ACC112 (cell line): ENCODE measurements at regions not wholly inside any gene's neighbourhood (a gene's known extent, or its start where the extent isn't known, plus 50 kb on each side); places are given as distances from the start of the nearest gene placed in this dataset.

Experiments used
- H2AFZ ChIP-seq: fragments of 200-600 bp; sonication (generic); one replicate; pipeline ENCODE4 v1.6.0; 2017; ENCODE audit warnings: antibody characterized with exemption, low read length; ENCODE audit not compliant: unreplicated experiment
- H3K27ac ChIP-seq: fragments of 200-600 bp; sonication (generic); 2 replicates; pipeline ENCODE4 v1.5.1; 2014; ENCODE audit warnings: low read depth, mild to moderate bottlenecking, antibody characterized with exemption, low read length, moderate library complexity
- H3K27me3 ChIP-seq: fragments of 200-600 bp; sonication (generic); 2 replicates; pipeline ENCODE4 v1.6.1; 2014; ENCODE audit warnings: mild to moderate bottlenecking, antibody characterized with exemption, low read length, moderate library complexity, mixed read lengths; ENCODE audit not compliant: insufficient read depth
- H3K36me3 ChIP-seq: fragments of 200-600 bp; sonication (generic); 2 replicates; pipeline ENCODE4 v1.6.1; 2016; ENCODE audit warnings: mild to moderate bottlenecking, antibody characterized with exemption, low read length, moderate library complexity, mixed read lengths; ENCODE audit not compliant: insufficient read depth
- H3K4me1 ChIP-seq: fragments of 200-600 bp; sonication (generic); one replicate; pipeline ENCODE4 v1.6.1; 2016; ENCODE audit warnings: low read length, mixed read lengths; ENCODE audit not compliant: insufficient read depth, unreplicated experiment, control insufficient read depth
- H3K4me3 ChIP-seq: fragments of 200-600 bp; sonication (generic); 2 replicates; pipeline ENCODE4 v1.5.1; 2014; ENCODE audit warnings: mild to moderate bottlenecking, low read depth, low read length
- H3K79me2 ChIP-seq: fragments of 200-600 bp; sonication (generic); one replicate; pipeline ENCODE4 v1.6.0; 2016; ENCODE audit warnings: low read length; ENCODE audit not compliant: control insufficient read depth, unreplicated experiment, insufficient read depth

DNA sequence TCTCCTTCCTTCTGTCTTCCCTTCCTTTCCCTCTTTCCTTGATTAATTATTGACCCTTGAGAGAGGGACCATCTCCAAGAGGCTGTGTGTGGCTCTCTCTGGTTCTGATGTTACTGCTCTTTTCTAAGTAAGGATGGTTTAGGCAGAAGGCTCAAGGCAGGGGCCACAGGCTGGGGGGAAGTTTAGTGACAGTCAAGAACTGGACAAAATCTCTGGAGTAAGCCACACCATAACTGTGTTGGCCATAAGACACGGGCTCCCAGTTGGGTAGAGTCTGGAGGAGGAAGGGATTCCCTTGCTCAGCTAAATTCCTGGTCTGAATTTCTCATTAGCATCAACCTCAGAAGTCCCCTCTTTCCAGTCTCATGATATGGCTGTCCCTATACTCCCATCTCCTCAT lies 74.7 kb downstream of the BUD13 start:
- H3K4me1 ChIP-seq, result no peaks in the 10 kb centered on the region
- no peak overlapping the region for H3K4me3 ChIP-seq
- H3K27me3 ChIP-seq, result peaks cover 12% of the 10 kb centered on the region; the same call in 1 of the 2 replicates
- H3K79me2 ChIP-seq, result no peaks in the 10 kb centered on the region
- H3K36me3 ChIP-seq, result no peaks in the 10 kb centered on the region
- no peak overlapping the region for H2AFZ ChIP-seq
- no peak overlapping the region for H3K27ac ChIP-seq

DNA sequence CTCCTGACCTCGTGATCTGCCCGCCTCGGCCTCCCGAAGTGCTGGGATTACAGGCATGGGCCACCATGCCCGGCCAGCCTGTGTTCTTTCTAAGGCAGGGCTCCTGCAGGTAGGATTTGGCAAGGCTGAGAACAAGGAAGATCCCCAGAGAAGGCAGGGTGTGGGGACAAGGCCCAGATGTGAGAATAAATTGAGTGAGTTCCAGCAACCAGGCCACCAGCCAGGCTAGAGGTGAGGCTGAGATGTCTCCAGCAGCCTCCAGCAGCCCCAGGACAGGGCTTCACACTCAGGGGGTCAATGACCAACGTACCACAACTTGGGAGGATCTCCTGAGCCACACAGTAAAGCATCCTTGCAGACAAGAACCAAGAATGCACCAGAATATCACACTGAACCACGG lies 75.1 kb downstream of the BUD13 start:
- H3K27me3 ChIP-seq, result peaks cover 9% of the 10 kb centered on the region; the same call in 1 of the 2 replicates
- no peaks in the 10 kb centered on the region for H3K79me2 ChIP-seq
- H3K4me3 ChIP-seq, result no peak overlapping the region
- H3K36me3 ChIP-seq, result no peaks in the 10 kb centered on the region
- no peak overlapping the region for H3K27ac ChIP-seq
- no peaks in the 10 kb centered on the region for H3K4me1 ChIP-seq
- no peak overlapping the region for H2AFZ ChIP-seq

DNA sequence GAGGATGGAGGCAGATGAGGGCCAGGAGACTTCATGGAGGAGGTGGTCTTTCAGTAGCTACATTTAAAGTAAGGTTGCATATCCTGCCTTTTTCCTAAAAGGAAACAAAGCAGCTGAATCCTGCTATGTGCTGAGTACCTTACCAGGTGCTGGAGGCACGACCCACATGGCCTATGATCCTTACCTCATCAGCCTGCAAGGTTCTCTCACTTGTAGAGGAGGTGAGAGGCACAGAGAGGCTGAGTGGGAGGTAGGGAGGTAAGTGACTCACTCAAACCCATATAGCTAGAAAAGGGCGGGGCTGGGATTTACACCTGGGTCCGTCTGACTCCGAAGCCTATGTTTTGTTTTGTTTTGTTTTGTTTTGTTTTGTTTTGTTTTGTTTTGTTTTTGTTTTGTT lies 75.8 kb downstream of the BUD13 start:
- Histone ChIP-seq H3K36me3 (no peaks in the 10 kb centered on the region), H3K79me2 (no peaks in the 10 kb centered on the region), H3K27ac (no peak overlapping the region), H3K27me3 (peaks cover 8% of the 10 kb centered on the region; the same call in 1 of the 2 replicates), H3K4me3 (no peak overlapping the region), H2AFZ (no peak overlapping the region), H3K4me1 (no peaks in the 10 kb centered on the region)

DNA sequence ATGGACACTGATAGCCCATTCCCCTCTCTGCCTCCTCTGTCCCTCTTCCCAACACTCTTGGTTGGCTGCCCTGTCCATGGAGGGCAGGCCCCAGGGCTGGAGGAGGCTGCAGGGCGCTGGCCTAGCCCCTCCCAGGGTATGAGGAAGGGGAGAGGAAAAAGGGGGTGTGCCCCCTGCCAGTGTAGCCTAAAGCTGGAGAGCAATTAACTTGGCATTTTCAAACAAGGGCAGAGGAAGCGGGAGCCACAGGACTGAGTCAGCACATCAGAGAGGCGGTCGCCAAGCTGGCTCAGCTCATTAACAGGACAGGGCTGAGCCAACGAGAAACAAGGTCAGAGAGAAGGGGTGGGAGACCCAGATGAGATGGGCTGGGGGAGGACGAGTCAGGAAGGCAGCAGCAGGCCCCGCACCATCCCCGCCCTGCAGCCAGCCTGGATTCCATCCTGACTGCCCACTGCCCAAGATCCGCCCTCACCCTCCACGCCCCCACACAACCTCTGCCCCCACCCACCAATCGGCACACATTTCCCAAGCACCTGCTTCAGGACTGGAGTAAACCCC lies 76.3 kb downstream of the BUD13 start:
- Histone ChIP-seq H3K36me3 (no peaks in the 10 kb centered on the region), H3K79me2 (no peaks in the 10 kb centered on the region), H3K4me3 (no peak overlapping the region), H3K4me1 (no peaks in the 10 kb centered on the region), H2AFZ (no peak overlapping the region), H3K27me3 (peaks cover 8% of the 10 kb centered on the region; the same call in 1 of the 2 replicates), H3K27ac (no peak overlapping the region)

DNA sequence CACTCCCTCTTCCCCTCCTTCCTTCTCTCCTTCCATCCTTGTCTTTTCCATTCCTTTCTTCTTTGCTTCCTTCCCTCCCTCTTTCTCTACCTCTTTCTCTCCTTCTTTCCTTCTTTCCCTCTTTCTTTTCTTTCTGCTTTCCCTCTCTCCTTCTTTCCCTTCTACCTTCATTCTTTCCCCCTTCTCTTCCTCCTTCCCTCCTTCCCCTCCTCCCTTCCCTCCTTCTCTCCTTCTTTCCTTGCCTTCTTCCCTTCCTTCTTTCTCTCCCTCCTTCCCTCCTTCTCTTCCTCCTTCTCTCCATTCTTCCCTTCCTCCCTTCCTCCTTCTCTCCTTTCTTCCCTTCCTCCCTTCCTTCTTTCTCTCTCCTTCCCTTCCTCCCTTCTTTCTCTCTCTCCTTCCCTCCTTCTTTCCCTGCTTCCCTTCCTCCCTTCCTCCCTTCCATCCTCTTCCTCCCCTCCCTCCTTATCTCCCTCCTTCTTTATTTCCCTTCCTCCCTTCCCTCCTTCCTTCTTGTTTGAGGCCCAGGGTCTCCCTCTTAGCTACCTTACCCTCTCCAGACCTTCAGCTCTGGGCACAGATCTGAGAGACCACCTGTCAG lies 77.0 kb downstream of the BUD13 start:
- Histone ChIP-seq H3K79me2 (no peaks in the 10 kb centered on the region), H3K27me3 (peaks cover 8% of the 10 kb centered on the region; the same call in 1 of the 2 replicates), H2AFZ (no peak overlapping the region)

DNA sequence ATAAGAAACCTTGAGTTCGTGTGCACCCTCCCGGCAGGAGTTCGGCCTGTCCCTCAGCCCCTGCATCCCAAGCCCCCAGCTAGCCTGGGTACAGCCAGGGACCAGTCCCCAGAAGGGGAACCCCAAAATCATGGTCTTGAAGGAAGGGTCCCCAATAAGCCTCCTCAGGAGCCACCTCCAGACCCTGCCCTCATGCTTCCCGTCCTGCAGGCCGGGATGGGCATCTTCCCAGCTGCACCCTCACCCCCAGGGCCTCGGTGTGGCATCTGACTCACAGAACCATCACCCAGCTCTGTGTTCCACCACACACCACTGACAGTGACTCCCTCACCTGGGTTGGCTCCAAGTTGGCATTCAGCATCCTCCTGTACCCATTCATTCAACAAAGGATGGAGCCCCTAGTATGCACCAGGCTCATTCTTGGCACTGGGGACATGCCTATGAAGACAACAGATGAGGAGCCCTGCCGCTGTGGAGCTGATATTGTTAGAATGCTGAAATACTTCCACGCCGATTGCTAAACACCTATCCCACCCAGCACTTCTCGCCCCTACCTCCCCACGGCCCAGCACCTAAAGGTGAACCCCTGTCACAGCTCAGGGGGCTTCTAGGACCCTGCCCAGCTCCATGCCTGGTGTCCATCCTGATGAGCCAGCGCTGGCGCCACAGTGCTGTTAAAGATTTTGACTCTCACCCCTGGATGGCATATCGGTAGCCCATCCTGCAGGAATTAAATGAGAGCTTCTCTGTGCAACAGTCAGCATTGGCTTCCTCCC lies 77.8 kb downstream of the BUD13 start:
- Histone ChIP-seq H2AFZ (no peak overlapping the region), H3K27ac (no peak overlapping the region), H3K36me3 (no peaks in the 10 kb centered on the region), H3K79me2 (no peaks in the 10 kb centered on the region), H3K4me1 (no peaks in the 10 kb centered on the region), H3K4me3 (no peak overlapping the region), H3K27me3 (peaks cover 8% of the 10 kb centered on the region; the same call in 1 of the 2 replicates)

More for the DNA sequence above, 77.0 kb downstream of the BUD13 start:
- no peaks in the 10 kb centered on the region for H3K36me3 ChIP-seq
- H3K27ac ChIP-seq, result no peak overlapping the region
- no peaks in the 10 kb centered on the region for H3K4me1 ChIP-seq
- no peak overlapping the region for H3K4me3 ChIP-seq

DNA sequence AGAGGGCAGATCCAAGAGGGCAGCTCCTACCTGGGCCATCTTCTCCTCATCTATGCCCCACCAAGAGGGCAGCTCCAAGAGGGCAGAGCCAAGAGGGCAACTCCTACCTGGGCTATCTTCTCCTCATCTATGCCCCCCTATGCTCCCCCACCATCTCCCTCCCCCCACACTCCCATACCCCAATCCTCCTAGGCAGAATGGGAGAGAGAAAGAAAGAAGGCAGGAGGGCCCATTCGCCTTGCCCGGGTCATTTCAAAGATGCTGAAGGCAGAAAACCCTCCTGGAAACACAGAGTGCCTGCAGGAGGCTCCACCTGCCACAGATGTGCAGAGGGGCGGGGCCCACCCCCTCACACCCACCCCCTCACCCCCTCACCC lies 78.5 kb downstream of the BUD13 start:
- Histone ChIP-seq H3K27me3 (peaks cover 8% of the 10 kb centered on the region; the same call in 1 of the 2 replicates), H3K79me2 (no peaks in the 10 kb centered on the region), H3K4me1 (no peaks in the 10 kb centered on the region), H2AFZ (no peak overlapping the region), H3K27ac (no peak overlapping the region), H3K36me3 (no peaks in the 10 kb centered on the region), H3K4me3 (no peak overlapping the region)

DNA sequence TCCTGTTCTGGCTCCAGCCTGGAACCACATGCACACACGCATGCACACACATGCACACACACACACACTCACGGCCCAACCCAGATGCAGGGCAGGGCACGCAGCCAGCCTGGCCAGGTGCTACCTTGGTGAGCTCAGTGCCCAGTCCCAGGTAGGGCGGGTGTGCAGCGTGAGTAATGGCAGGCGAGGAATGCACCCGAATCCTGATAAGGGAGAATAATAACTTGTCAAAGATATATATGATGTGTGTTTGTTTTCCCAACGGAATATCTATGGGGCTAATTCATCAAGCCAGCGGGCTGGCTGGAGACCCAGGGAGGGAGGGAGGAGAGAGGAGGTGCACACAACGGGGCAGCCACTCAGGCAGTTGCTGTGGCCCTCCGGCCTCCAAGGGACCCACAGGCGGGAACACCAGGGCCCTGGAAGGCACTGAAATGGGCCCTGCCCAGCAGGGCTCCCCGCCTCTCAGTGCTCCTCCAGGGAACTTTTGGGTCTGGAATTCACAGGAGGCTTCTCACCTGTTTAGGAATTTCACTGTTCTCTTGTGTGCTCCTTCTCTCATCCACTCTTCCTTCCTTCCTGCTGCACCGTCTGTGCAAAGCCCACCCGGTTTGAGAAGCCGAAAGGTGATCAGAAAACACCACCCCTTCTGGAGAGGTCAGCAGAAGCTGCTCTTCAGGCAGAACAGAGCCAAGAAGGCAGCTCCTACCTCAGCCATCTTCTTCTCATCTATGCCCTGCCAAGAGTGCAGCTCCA lies 79.0 kb downstream of the BUD13 start:
- H3K27ac ChIP-seq, result no peak overlapping the region
- no peak overlapping the region for H3K4me3 ChIP-seq
- H3K27me3 ChIP-seq, result peaks cover 8% of the 10 kb centered on the region; the same call in 1 of the 2 replicates
- no peak overlapping the region for H2AFZ ChIP-seq
- H3K4me1 ChIP-seq, result no peaks in the 10 kb centered on the region
- no peaks in the 10 kb centered on the region for H3K79me2 ChIP-seq
- no peaks in the 10 kb centered on the region for H3K36me3 ChIP-seq

DNA sequence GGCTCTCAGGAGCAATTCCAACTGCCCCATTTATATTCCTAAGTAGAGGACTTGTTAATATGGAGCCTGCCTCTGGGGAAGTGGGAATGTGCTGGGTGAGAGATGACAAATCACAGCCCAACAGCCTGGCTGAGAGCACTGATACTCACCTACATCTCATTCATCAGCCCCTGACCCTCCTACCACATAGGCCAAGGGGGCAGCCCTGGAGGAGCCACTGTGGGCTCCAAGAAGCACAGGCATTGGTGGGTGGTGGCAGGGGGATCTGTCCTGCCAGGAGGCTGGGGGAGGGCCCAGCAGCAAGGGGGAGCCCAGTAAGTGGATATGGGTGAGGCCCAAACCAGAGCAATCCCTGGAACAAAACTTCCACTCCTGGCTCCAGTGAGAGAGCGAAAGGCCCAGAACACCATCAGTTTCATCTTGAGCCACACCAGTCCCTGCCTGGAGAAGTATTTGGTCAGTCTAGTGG lies 79.7 kb downstream of the BUD13 start:
- H3K27ac ChIP-seq, result no peak overlapping the region
- H3K4me1 ChIP-seq, result no peaks in the 10 kb centered on the region
- H2AFZ ChIP-seq, result no peak overlapping the region

DNA sequence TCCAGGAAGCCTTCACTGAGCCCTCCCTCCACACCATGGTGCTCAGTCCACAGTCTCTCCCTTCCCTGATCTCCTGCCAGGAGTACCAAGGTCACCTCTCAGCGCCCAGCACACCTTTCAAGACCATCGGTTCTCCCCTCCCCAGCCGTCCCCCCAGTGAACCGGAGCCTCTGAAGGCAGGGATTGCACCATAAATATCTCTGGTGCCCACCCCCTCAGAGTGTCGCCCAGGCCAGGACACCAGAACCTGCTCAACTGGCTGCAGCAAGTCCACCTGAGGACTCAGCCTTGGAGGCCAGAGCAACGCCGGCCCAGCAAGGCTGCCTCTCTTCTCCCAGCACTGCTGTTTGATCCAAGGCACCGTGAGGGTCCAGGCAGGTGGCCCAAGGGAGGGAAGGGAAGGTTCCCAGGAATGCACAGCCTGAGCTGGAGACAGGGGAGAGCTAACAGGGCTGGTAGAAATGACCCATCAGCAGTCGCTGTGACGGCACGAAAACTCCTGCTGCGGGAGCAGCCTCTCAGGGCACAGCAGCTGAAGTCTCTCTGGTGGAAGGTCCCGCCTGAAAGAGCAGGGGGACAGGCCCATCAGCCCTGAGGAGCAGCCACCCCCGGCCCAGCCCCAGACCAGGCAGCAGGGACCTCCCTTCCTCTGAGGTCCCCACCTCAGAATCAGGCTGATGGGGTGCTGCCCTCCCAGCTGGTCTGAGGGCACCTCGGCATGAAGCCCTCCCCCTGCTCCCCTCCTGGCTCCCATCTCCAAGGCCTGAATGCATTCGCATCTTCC lies 80.3 kb downstream of the BUD13 start:
- Histone ChIP-seq H3K27me3 (peaks cover 8% of the 10 kb centered on the region; the same call in 1 of the 2 replicates), H3K36me3 (no peaks in the 10 kb centered on the region), H3K79me2 (no peaks in the 10 kb centered on the region), H3K4me3 (no peak overlapping the region), H2AFZ (no peak overlapping the region), H3K4me1 (no peaks in the 10 kb centered on the region), H3K27ac (no peak overlapping the region)

More for the DNA sequence above, 79.7 kb downstream of the BUD13 start:
- H3K79me2 ChIP-seq, result no peaks in the 10 kb centered on the region
- peaks cover 8% of the 10 kb centered on the region; the same call in 1 of the 2 replicates for H3K27me3 ChIP-seq
- H3K4me3 ChIP-seq, result no peak overlapping the region
- H3K36me3 ChIP-seq, result no peaks in the 10 kb centered on the region
